Activated CD8-positive, alpha-beta memory T cell treated with anti-CD3 and anti-CD28 coated beads for 36 hours (primary cell): ENCODE measurements at regions not wholly inside any gene's neighbourhood (a gene's known extent, or its start where the extent isn't known, plus 50 kb on each side); places are given as distances from the start of the nearest gene placed in this dataset.

Source experiments
- CTCF ChIA-PET: fragments of 350-600 bp; sonication (Branson Sonifier 250); formaldehyde crosslinking; loops from one replicate; lab custom pipeline; 2021; ENCODE audit warnings: antibody characterized with exemption; lab: Charles Lee
- POLR2A ChIA-PET: fragments of 350-600 bp; sonication (Branson Sonifier 250); formaldehyde crosslinking; loops from one replicate; lab custom pipeline; 2021; ENCODE audit warnings: antibody characterized with exemption; lab: Charles Lee

GRCh38 chr5:3856036-3856435 lies 260.4 kb downstream of the IRX1 start:
- POLR2A ChIA-PET: no interaction called here
- CTCF ChIA-PET: no interaction called here

- ChIA-PET CTCF (no interaction called here), POLR2A (no interaction called here)
Observed at GRCh38 chr5:3858524-3858923, 262.9 kb downstream of the IRX1 start.

- ChIA-PET CTCF (no interaction called here), POLR2A (no interaction called here)
Observed at GRCh38 chr5:3862906-3863305, 267.3 kb downstream of the IRX1 start.

GRCh38 chr5:3875144-3875543 lies 279.5 kb downstream of the IRX1 start:
- ChIA-PET POLR2A (no interaction called here), CTCF (no interaction called here)

- CTCF ChIA-PET: no interaction called here
- POLR2A ChIA-PET: no interaction called here
Observed at GRCh38 chr5:3878267-3878666, 282.6 kb downstream of the IRX1 start.

- CTCF ChIA-PET: no interaction called here
- POLR2A ChIA-PET: no interaction called here
Observed at GRCh38 chr5:3883040-3883439, 287.4 kb downstream of the IRX1 start.

- POLR2A ChIA-PET: no interaction called here
Observed at GRCh38 chr5:3886524-3887451, 291.2 kb downstream of the IRX1 start.

GRCh38 chr5:3888310-3888709 lies 292.7 kb downstream of the IRX1 start:
- POLR2A ChIA-PET: no interaction called here
- CTCF ChIA-PET: no interaction called here

More at GRCh38 chr5:3886524-3887451, 291.2 kb downstream of the IRX1 start:
- CTCF ChIA-PET: no interaction called here

GRCh38 chr5:3889412-3890142 lies 293.9 kb downstream of the IRX1 start:
- ChIA-PET CTCF (no interaction called here), POLR2A (no interaction called here)

- CTCF ChIA-PET: no interaction called here
Observed at GRCh38 chr5:3891113-3891512, 295.5 kb downstream of the IRX1 start.

GRCh38 chr5:3893527-3893926 lies 297.9 kb downstream of the IRX1 start:
- ChIA-PET POLR2A (no interaction called here), CTCF (no interaction called here)

More at GRCh38 chr5:3891113-3891512, 295.5 kb downstream of the IRX1 start:
- POLR2A ChIA-PET: no interaction called here

- CTCF ChIA-PET: no interaction called here
Observed at GRCh38 chr5:3893975-3894374, 298.3 kb downstream of the IRX1 start.

GRCh38 chr5:3896098-3896497 lies 300.5 kb downstream of the IRX1 start:
- ChIA-PET CTCF (no interaction called here), POLR2A (no interaction called here)

More at GRCh38 chr5:3893975-3894374, 298.3 kb downstream of the IRX1 start:
- POLR2A ChIA-PET: no interaction called here

- CTCF ChIA-PET: no interaction called here
- POLR2A ChIA-PET: no interaction called here
Observed at GRCh38 chr5:3899093-3899492, 303.5 kb downstream of the IRX1 start.

GRCh38 chr5:3904584-3904983 lies 309.0 kb downstream of the IRX1 start:
- CTCF ChIA-PET: no interaction called here
- POLR2A ChIA-PET: no interaction called here

- ChIA-PET POLR2A (no interaction called here), CTCF (no interaction called here)
Observed at GRCh38 chr5:3905031-3905430, 309.4 kb downstream of the IRX1 start.

GRCh38 chr5:3905521-3905920 lies 309.9 kb downstream of the IRX1 start:
- POLR2A ChIA-PET: no interaction called here
- CTCF ChIA-PET: no interaction called here

GRCh38 chr5:3911111-3911510 lies 315.5 kb downstream of the IRX1 start:
- POLR2A ChIA-PET: no interaction called here
- CTCF ChIA-PET: no interaction called here

- POLR2A ChIA-PET: no interaction called here
- CTCF ChIA-PET: no interaction called here
Observed at GRCh38 chr5:3911773-3912172, 316.1 kb downstream of the IRX1 start.

GRCh38 chr5:3912790-3913189 lies 317.2 kb downstream of the IRX1 start:
- ChIA-PET POLR2A (no interaction called here), CTCF (no interaction called here)

- ChIA-PET POLR2A (no interaction called here), CTCF (no interaction called here)
Observed at GRCh38 chr5:3913279-3913678, 317.6 kb downstream of the IRX1 start.
